GM21723 (cell line): ENCODE measurements at regions not wholly inside any gene's neighbourhood (a gene's known extent, or its start where the extent isn't known, plus 50 kb on each side); places are given as distances from the start of the nearest gene placed in this dataset.

Experiments used
- ATAC-seq: cut with Tn5 transposase; IDR thresholded peaks from one replicate; pipeline ENCODE4 v1.9.1; 2021; ENCODE audit warnings: mild to moderate bottlenecking, moderate library complexity; ENCODE audit not compliant: unreplicated experiment

DNA sequence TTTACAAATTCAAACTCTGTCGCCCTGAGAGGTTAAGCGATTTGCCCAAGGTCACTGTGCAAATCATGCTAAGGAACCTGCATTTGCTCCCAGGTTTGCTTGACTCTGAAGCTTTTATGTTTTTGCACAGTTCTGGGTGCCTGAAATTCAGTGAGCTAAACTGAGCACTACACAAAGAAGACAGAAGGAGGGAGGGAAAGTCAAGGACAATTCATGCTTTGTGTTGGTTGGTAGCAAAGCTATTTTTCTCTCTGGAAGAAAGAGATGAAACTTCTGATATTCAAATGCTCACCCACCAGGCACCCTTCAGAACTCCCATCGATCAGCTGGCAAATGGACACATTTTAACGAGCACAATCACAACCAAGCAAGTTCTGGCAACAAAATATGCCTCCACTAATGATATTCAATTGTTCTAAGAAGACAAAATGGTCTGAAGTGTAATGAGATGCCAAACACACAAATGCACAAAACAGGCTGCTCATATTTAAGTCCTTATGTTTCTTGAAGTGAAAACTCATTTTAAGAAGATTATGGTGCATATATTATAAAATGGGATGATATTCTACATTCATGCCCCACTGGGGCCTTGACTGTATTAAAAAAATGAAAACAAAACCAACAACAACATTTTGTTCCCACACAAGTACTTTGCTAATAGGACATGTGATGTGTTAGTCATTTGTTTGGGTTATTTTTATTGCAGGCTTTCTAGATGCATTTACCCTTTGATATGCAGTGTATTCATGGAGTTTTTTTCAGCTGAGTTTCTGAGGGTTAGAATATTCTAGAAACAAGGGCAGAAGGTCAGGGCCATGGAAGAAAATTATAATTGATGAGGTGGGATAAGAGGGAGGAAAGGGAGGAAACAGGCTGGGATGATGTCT lies 445.6 kb upstream of the CELF4 start:
- no peak for ATAC-seq

DNA sequence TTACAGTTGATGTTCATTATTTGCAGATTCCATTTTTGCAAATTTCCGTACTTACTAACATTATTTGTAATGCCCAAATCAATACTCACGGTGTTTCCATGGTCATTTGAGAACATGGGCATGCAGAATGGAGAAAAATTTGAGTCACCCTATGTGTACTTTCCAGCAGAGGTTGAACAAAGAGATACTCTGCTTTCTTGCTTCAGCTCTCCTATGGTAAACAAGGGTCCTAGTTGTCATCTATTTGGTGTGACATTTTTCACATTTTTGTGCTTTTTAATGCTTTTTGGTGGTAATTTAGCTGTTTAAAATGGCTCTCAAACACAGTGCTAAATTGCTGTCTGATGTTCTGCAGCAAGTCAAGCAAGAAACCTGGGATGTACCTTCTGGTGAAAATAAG lies 444.4 kb upstream of the CELF4 start:
- ATAC-seq = no peak

DNA sequence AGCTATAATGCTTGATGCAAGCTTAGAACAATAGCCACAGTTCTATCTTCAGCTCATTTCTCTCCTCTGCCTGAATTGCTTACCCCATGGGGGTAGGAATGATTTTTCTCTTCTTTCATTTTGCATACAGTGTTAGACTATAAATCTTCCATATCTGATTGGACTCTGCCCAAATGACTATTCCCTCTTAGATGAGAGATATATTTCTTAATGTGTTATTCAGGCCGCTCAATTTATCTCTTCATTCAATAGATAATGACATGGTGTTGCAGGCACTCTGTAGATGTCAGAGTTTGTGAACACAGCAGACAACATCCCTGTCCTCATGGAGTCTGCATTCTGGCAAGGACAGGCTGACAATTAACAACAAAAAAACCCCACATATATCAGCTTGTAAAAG lies 443.7 kb upstream of the CELF4 start:
- no peak for ATAC-seq

DNA sequence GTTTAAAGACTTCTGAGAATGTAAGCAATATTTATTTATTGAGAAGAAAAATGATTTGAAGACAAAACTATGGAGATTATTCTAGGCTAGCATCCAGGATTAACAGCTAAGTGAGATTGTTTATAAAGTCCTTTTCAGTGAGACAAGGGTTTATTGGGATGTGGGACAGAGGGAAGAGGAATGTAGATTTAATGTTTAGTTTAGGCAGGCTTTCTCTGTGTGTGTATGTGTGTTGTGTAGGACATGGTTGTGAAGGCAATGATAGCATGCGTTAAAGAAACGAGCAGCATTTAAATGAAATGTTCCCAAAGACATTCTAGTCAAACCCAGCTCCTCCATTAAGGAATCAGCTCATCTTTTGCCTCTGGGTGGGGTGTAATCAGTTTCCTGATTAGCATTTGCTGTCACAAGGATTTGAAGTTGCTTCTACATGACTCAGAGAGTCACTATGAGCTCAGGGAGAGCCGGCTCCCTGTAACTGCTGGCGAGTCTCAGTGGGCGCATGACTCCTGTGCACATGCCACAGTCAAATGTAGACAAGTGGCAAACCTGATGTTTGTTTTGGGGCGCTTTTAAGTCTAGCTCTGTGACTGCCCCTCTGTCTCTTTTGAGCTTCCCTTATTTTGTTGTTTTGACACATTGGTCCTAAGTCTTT lies 442.2 kb upstream of the CELF4 start:
- ATAC-seq = no peak

DNA sequence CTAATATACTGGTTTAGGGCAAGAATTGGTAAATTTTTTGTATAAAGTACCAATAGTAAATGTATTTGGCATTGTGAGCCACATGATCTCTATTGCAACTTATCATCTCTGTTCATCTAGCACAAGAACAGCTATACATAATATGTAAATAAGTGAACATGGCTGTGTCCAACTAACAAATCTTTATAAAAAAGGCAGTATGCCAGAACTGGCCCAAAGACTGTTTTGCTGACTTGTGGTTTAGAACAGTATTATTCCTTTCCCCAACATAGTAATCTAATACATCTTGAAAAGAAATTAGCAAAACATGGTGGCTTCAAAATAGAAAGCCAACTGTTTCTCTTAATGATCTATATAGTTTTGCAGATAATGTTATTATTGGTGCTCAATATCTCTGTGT lies 441.4 kb upstream of the CELF4 start:
- no peak for ATAC-seq

DNA sequence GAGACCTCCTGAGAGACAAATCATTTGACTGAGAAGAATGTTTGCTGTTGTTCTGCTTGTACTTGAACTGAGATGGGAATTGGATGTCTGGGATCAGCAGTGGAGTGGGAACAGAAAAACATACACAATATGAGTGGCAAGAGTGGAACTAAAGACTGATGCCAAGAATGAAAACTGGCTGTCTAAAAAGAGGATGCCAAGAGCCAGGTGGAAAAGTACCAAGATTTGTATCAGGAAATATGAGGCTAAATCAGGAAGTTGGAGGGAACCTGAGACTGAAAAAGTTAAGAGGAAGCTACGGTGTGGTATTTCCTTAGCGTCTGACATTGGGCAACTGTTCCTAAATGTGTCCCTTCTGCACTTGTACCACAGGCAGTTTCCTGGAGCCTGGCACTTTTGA lies 440.9 kb upstream of the CELF4 start:
- ATAC-seq = no peak

DNA sequence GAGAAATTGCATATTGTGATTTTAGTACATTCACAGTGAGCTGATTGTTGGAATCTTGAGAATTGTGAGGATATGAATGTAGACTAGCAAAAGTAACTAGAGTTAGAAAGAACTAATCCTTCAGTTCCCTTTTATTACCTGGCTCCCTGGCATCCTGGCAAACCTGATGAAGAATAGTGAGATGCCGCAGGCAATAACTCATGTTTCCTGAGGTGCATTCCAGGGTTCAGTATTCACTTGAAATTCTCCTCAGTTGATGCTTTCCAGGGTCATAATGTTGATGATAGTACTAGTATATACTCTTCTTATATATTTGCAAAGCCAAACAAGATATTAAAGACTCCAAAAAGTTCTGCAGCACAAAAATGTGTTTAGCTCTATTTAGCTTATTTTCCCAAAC lies 432.1 kb upstream of the CELF4 start:
- ATAC-seq = no peak

DNA sequence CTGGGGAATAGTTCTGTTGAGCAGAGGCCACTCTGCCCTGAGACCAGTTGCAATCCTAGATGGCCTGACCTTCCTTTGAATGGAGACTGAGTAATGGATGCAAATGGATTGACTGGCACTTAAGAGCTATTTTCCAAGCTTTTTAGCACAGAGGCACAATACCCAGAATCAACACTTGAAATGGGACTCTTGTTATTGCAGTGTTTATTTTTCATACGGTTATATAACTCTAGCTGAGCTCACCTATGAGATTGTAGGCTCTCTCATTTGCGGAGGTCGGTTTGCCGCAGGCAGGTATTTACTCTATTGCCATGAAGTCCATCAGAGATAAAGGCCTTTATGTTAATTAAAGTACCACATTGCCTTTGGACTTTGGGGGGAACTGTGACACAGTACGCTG lies 422.3 kb upstream of the CELF4 start:
- ATAC-seq = no peak

DNA sequence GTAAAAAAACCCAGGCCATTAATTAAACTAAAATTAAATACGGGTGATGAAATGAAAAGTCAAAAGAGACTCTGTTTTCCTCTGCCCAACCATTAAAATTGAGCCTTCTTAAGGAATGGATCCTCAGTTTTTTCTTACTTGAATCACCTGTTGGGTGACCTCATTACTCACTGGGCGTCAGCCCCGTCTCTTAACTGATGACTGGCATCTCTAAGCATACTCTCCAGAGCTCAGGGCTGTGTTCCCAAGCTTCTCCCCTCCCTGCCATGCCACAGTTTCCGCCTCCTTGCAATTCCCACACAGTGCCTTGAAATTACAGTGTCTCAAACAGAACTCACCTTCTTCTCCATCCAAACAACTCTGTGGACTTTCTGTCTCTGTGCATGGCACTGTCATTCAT lies 421.1 kb upstream of the CELF4 start:
- no peak for ATAC-seq

DNA sequence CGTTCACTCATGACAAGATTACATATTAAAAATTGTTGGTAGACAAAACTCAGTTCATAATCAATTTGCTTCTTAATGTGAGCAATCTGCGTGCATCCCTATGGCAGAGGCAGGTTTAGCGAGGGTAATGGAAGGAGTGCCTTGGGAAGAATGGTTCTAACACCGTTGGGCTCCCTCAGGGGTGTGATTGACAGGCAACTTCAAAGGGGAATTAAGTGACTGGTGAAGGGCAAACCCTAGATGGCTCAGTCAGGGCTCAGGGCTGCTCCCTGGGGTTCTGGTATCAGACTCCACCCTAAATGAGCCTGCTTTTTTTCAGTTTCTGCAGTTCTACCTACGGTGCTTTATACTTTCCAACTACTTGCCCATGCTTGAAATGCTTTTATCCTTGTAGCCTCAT lies 419.5 kb upstream of the CELF4 start:
- no peak for ATAC-seq

DNA sequence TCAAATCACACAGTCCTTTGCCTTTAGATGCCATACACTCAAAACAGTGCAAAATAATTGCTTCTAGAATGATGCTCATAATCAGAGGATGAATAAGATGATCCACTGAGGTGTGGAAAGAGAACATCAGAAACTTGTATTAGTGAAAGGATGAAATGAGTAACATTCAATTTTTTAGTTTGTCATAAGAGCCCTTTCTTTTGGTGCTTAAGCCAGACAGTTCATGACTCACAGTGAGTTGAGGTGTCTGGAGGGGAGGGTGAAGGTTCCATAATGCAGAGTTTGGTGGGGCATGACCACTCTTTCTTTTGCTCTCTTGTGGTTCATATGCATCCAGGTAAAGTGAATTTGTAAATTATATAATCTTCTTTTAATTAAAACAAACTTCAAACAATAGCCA lies 415.0 kb upstream of the CELF4 start:
- no peak for ATAC-seq

DNA sequence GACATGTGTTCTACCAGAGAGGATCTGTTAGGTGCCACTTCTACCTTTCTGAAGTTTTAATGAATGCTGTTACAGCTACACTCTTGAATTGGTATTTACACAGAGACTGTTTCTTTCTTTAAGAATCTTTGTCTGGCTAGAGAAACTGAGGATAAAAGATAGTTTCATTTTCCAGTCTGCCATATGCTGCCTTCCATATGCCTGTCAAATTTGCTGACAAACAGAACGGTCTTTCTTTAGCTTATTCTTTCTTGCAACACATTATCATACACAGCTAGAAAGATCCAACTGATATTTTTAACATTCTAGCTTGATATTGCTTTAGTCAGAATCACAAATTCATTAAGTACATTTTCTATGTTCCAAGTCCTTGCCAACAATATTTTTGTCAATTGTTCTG lies 409.8 kb upstream of the CELF4 start:
- no peak for ATAC-seq

DNA sequence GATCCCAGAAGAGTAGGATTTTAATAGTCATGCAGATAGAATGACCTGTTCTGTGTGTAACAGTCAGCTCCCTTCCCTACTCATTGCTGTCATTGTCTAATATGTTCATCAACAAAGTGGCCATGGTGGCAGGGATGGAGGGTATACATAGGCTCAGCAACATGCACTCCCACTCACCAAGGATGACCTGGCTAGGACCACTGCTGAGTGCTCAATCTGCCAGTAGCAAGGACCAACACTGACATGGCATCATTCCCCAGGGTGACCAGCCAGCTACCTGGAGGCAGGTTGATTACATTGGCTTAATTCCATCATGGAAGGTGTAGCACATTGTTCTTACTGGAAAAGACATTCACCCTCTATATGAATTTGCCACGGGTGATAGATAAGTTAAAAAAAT lies 401.7 kb upstream of the CELF4 start:
- no peak for ATAC-seq

DNA sequence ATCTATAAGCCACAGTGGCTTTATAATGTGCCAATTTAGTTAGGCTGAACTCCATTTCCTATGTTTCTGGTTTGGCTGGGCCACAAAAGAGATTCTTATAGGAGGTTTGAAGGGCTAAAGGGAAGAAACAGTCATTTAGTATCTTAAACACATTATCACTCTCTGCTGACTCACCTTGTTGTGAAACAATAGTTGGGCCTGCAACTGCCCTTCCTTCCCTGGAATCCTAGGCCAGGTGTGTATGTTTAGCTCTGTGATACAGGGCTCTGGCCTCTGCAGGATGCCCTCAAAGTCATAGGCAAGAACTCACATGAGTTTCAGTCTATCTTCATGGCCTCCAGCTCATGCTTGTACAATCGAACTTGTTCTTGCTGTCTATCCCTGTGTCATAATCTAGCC lies 400.0 kb upstream of the CELF4 start:
- ATAC-seq = no peak

DNA sequence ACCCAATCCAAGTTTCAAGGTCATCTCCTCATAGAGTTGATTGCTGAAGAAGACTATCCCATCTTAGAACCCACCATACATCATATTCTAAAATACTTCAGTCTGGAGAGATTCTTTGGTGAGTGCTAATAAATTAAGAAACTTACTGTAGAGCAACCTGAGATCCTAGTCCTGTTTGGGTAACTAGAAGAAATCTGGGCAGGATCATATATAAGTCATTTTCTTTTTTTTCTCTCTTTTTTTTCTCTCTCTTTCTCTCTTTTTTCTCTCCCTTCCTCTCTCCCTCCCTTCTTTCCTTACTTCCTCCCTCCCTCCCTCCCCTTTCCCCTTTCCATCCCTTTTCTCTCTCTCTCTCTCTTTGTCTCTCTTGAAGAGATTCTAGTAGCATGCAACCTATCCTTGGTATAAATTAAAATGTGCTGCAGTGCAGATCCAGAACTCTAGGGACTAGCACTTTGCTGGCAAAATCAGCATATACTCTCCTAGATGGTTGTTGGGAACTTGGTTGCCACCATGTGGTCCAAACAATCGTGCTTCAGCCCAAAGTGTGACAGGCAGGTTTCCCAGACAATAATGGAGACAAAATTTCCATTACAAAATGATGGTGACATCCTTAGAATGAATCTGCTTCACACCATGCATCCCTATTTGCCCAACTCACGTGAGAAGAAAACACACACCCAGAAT lies 399.4 kb upstream of the CELF4 start:
- ATAC-seq = no peak

DNA sequence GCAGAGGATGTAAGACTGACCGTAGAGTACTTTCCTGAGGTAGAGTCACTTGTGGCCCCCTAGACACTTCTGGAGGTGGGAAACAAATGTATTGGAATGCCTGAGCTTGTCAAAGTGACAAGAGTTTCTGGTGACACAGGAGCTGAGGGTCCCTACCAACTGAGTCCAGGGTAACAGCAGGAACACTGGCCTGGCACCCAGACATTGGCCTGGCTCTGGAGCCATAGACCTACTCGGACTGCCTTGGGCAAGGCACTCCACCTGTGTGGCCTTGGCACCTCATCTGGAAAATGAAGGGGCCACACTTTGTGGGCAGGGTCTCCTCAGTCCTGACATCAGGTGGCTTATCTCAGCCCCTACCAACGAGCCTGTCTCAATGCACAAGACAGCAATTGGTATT lies 398.2 kb upstream of the CELF4 start:
- ATAC-seq = no peak

DNA sequence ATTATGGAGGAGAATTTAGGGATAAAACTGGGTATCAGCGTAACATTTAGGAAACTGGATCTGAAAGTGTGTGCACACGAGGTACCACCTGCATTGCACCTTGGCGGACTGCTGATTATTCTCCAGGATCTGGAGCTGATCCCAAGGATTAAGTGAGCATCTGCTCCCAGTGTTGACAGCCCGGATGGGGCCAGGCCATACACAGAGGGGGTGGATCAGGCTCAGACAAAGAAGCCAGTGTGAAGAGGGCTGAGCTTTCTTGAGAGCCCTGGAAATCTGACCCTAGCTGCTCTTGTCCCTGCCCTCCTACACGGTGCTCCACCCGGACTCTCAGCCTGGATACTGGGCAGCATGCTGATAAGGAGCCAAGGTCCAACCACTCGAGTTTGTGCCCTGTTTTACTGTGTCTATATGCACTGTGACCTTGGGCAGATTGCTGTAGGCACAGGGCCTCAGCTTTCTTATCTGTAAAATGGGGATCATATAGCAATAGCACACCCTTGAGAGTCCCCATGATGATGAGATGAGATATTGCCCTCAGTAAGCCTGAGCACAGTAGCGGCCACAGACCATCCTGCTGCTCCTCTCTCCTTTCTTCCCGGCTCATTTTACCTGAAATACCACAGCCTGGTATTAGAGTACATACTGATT lies 396.8 kb upstream of the CELF4 start:
- no peak for ATAC-seq

DNA sequence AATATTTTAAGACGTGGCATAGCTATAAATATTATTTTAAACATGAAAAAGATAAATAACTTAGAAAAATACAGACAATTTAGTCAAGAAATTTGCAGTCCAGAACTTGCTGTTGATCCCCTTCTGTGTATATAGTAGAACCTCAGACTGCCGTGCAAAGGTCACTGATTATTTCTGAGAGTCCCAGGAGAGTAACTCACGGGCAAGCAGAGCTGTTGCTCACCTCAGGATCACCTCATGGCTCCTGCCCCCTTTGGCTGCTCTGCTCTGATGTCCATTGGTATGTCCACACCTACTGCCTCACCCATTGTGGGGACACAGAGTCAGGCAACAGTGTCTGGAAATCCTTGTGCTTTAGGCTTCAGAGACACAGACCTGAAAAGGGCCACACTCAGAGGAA lies 392.9 kb upstream of the CELF4 start:
- ATAC-seq = no peak

DNA sequence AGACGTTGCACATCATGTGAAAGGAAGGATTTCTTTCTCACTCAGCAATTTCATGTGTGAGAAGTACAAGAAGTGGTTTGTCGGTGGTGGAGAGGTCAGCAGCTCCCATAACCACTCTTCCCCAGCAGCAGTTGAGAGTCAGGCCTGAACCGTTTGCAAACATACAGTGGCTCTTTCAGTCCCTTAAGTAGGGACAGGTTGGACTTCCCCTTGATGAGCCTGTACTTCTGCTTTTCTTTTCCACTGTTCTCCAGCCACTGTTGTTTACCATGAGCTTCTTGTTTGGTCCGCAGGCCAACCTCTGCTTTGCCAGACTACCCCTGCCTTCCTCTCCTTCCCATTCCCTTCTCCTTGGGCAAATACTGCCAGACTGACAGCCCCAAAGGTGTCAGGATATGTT lies 391.3 kb upstream of the CELF4 start:
- no peak for ATAC-seq

DNA sequence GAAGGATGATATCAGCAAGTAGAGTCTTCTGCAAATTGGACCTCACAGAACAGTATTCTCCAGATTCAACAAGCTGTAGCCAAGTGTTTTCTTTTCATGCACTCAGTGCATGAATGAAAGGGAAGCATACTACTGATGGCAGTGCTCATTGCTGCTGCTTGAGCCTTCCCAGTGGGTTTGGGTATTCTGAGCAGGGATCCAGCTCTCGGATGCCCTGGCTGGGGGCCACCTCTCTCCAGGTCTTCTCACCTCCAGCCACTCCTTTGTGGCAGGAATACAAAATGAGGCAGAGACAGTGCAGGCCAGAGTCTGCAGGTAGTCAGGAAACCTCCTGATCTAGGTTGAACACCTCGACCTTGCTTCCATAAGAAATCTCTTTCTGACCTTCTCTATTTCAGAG lies 390.4 kb upstream of the CELF4 start:
- no peak for ATAC-seq

DNA sequence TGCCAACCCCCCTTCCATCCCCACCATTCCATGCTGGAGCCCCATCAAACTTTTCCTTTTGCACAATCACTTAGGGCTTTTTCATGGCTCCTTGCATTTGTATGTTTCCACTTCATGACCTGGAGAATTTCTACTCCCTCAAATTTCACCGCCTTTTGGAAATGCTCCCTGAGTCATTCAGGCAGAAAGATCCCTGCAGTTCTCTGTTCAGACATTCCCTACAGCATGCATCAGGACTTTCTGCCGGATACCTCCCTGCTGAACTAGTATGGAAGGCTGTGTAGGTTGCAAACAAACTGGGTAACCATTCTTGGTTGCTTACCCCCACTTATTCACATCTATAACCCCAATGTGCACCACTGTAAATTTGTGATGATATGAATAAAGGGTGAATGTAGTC lies 389.6 kb upstream of the CELF4 start:
- no peak for ATAC-seq

DNA sequence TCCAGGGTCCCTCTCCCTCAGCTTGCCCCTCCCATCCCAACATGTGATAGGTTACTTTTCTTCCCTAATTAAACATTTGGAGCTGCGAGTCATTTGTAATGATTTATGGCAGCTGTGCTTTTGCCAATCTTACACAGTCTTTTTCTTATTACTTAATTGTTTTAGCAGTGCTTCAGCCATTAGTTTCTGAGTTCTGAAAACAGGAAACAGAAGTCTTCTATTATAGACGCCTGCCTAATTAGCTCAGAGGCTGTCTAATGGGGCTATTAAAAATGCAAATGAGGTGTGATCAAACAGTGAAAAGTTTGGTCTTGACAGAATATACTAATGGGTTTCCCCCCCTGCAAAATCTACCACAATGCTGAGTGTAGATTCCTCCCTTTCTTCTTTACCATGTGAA lies 388.3 kb upstream of the CELF4 start:
- no peak for ATAC-seq
